ENCODE measurements at regions not wholly inside any gene's neighbourhood (a gene's known extent, or its start where the extent isn't known, plus 50 kb on each side); places are given as distances from the start of the nearest gene placed in this dataset.

DNA sequence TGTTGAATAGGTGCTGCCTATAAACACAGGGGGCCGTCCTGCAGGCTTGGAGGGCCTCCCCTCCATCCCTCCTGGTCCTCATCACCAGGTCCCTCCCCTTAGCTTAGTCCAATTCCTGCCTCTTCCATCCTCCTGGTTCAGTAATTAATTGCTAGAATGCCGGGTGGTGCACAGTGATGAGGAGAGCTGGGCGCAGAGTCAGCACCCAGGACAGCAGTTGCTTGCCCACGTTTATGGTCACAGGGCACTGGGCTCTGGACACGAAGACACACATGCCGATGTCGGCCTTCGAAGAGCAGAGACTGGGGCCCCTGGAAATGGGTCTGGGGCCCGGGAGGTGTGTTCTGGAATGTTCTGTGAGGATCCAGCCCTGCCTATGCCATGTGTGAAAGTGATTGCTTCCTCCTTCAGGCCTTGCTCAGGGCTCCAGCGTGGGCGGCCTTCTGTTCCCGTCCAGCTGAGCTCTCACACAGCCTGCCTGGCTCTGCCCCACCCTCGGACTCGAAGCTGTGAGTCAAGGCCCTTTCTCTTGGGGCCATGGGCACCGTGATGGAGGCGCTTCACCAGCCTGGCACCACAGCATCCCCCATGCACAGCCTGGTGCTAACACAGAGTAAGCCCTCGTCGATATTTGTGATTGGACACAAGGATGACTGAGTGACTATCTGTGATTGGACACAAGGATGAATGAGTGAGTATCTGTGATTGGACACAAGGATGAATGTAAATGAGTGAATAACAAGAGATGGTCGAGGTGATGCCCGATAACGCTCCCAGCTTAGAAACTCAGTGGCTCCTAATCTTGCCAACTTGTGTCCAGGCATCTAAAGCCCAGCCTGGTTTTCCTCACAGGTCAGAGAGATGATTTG, 884.7 kb downstream of the BRD1 start:
- ATAC-seq: no peak

DNA sequence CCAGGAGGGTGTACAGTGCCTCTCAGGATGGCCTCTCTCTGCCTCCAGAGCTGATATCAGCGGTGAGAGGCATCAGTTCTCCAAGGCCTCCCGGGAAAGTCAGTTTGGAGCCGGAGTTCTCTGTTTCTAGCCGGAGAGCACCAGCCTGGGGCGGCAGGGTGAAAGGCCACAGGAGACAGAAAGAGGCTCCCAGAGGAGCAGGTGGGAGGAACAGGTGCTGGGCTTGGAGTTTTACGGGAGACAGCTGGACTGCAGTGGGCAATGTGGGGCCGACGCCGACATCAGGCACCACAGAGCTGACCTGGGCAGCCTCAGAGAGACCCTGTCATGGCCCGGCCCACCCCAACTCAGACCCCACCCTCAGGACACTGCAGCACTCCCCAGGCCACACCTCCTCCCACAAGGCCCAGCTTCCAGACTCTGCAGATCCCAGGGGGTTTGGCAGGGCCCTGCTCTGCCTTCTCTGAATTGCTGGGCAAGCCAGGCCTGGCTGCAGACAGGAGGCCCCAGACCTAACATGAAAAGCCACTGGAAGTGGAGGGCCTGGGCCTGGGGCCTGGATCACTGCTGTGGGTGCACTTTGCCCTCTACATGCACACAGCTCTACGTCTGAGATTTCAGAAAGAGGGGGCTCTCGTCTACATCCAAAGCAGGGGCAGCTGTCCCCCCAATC, 885.6 kb downstream of the BRD1 start:
- no peak for ATAC-seq

- no peak for ATAC-seq
Observed at GRCh38 chr22:48941033-48941902, 886.4 kb downstream of the BRD1 start.

DNA sequence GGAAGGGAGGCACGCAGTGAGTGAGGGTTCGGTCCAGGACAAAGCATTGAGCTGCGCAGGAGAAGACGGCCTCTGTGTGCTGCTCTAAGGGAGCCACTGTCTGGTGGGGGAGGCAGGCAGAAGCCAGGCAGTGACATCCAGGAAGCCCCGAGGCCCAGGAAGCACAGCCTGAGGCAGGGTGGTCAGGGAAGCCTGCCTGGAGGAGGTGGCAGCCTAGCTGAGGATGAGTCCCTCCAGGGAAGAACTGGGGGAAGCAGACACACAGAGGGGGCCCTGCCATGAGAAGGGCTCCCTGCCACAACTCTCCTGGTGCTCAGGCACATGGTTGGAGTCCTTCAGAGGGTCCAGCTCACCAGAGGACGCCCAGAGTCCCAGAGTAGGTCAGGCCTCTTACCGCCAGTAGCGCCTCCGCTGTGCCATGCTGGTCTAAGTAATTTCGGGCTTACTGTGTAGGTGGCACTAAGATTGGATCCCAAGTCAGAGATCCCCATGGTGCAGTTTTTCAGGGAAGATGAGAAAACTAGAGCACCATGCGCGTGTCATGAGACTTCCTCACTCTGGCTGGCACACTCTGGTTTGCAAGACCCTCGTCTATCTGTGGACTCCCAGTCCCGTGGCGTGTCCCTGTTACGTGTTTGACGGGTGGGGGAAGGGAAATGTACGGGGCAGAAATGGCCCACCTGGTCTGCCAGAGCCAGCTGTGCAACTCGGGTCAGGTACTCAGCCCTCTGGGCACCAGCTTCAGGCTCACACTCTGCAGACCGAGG, 887.2 kb downstream of the BRD1 start:
- ATAC-seq: no peak

DNA sequence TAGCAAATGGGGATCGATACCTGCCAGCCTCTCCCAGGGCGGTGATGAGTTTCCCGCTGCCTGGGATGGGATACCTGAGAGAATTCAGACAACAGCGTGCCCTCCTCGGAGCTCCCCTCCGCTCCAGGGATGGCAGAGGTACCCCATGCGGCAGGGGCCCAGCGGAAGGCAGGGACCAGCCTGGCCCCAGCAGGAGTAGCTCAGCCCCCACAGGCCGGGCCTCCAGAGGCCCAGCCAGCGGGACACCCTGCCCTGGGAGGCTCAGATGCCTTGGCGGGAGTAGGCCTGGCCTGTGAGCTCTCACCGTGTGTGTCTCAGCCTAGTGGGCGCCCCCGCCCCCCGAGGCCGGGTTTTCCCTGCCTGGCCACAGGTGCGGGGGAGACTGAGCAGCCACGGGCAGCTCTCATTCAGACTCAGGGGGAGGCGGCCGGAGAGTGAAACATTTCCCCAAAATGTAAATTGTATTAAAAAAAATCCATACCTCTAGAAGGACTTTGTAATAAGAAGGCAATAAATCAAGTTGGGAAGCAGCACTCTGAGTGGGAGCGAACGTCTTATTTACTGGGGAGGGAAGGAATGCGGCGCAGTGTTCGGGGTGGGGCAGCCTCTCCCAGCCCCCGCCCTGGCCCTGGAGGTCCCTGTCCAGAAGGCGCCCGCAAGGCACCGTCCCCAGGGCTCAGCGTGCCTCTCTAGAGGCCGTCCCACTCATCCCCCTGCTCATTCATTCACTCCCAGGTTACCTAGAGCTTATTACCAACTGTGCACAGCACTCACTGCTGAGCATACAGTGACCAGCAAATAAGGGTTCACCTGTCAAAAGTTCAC, 888.0 kb downstream of the BRD1 start:
- no peak for ATAC-seq

DNA sequence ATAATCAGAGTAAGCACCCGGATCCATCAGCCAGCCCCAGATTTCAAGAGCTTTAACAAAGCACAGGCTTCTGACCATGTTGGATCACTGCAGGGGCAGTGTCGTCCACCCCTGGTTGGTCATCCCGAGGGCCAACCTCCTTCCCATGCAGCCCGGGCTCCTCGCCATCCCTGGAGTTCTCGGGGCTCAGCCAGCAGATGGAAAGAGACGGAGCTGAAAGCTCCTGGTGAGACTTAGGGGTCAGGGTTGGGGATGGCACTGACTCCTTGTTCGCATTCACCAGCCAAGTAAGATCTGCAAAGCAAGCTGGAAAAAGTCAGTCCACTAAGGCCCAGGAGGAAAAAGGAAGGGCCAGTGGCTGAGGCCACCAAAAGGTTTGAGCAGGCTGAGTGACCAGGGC, 888.9 kb downstream of the BRD1 start:
- ATAC-seq: no peak

DNA sequence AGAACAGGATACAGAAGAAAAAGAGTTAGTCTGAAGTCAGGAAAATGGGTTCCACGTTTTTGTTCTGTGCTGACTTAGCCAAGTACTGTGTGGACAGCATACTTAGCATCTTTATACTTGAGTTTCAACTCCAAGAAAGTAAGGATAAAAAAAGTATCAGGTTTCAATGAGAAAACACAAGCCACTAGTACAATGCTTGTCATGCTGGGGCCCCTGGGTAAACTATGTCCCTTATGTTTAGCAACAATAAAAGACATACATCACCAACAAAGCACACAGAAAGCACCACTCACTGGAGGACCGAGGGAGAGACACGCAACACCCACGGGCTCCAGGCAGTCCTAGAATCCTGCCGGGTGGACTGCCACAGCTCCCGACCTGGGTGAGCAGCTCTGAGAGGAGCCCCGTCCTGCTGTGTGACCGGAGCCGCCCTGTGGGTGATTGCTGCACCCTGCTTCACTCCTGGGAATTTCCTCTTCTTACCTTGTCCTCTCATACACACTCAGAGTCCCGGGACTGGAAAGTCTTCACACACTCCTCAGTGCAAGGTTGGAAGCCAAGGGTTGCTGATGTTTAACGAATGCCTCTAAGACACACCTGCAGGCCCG, 890.5 kb downstream of the BRD1 start:
- ATAC-seq: no peak

GRCh38 chr22:48936391-48936790, 891.3 kb downstream of the BRD1 start:
- no peak for ATAC-seq

- no peak for ATAC-seq
Observed at GRCh38 chr22:48934446-48934845, 893.2 kb downstream of the BRD1 start.

DNA sequence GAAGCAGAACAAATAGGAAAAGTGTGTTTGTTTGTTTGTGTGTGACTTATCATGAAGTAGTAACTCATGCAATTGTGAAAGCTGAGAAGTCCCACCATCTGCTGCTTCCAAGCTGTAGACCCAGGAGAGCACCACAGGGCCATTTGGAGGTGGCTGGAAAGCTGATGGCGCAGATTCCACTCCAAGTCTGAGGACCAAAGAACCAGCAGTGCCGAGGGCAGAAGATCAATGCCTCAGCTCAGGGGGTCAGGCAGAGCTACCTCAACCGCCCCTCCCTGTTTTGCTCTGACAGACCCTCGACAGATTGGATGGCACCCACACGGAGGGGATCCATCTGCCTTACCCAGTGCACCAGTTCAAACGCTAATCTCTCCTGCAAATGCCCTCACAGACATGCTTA, 896.2 kb downstream of the BRD1 start:
- no peak for ATAC-seq

GRCh38 chr22:48929276-48929790, 898.3 kb downstream of the BRD1 start:
- ATAC-seq: no peak

DNA sequence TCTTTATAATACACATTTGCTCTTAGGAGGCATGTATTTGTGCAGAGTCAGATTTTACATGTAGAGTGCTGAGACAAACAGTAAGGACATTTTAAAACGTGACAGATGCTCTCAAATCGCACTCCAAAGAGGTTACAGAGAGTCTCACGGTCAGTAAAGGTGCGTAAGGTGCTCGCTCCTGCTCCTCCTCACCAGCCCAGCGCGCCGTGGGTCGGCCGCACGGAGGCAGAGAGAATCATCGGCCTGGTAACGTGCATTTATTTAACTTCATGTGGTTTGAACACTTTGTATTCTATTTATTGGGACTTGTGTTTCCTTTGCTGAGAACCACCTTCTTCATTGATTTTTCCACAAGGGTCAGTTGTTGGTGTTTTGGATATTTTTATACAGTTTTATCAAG, 900.1 kb downstream of the BRD1 start:
- ATAC-seq: no peak

DNA sequence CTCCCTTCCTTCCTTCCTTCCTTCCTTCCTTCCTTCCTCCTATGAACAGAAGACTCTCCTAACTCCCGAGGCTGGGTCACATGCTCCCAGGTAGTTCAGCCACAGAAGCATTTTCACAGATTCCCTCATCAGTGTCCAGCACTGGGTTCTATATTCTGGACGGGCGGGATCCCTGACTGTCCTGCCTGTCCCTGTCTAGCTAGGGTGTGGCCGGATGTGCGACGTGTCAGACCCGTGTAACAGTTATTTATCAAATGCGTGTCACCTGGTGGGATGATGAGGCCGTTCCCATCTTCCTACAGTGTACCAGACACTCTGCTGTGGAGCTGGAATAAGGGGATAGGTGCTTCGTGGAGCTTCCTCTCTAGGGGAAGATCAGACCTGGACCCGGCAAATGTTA, 901.0 kb downstream of the BRD1 start:
- no peak for ATAC-seq

- no peak for ATAC-seq
Observed at GRCh38 chr22:48926136-48926535, 901.5 kb downstream of the BRD1 start.

DNA sequence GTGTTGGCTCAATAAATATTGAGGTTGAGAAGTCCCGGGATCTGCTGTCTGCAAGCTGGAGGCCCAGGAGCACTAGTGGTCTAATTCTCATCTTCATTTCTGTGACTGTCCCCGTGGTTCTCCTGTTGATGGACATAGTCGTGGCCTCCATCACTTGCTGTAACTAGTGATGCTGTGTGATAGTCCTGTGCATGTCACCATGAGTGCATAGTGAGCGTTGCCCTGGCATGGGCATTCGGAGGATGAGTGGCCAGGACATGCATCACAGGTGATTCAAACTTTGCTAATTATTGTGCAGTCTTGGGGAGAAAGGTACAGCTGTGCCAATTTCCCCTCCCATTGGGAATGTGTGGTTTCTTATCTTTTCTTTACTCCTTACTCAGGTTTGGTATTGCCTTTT, 902.2 kb downstream of the BRD1 start:
- ATAC-seq: no peak

- no peak for ATAC-seq
Observed at GRCh38 chr22:48923996-48924395, 903.7 kb downstream of the BRD1 start.

- no peak for ATAC-seq
Observed at GRCh38 chr22:48923165-48923865, 904.4 kb downstream of the BRD1 start.

DNA sequence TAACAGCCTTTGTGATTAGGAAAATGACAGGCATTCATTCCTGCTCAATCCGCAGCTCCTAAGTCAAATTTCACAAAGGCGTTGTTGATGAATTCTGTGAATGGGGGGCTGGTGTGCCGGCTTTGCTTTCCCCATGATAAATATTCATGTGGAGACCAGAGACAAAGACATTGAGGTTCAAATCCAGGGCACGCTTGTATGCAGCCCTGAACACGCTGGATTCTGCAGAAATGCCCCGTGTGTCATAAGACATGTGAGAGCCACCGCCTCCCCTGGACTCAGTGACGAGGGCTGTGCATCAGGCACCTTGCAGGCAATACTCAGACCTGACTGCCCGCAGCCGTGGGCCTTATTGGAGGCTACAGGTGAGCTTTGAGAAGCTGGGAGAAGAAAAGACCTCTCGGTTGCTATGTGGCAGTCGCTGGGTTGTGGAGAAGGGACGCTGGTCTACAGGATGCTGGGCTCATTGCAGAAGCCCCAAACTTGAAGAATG, 906.2 kb downstream of the BRD1 start:
- no peak for ATAC-seq

- no peak for ATAC-seq
Observed at GRCh38 chr22:48920776-48921241, 906.9 kb downstream of the BRD1 start.

Measured in activated CD4-positive, CD25-positive, alpha-beta regulatory T cell treated with anti-CD3 and anti-CD28 coated beads, Interleukin-2, amount 50 U/mL, for 24 hours (primary cell).